ENCODE measurements at regions not wholly inside any gene's neighbourhood (a gene's known extent, or its start where the extent isn't known, plus 50 kb on each side); places are given as distances from the start of the nearest gene placed in this dataset.

DNA sequence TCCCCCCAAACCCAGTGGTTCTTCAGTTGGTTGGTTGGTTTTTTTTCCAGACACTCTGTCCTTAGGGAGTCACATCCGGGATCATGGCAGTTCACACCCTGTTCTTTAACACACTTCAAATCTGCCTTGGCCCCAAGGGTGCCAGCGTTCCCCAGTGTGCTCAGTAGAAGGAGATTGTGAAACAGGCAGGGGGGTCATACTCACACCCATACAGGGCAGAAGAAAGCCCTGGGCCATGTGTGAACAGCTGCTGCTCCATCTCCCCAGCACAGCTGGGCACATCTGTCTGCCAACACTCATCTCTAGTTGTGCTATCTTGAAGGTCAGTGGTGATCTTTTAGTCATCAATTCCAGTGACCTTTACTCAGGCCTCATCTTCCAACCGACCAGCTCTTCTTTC lies 64.4 kb upstream of the FUT8 start:
- DNase-seq (ENCODE audit: low read depth in 2 of 2, low spot score in 1 of 2), result no peak

DNA sequence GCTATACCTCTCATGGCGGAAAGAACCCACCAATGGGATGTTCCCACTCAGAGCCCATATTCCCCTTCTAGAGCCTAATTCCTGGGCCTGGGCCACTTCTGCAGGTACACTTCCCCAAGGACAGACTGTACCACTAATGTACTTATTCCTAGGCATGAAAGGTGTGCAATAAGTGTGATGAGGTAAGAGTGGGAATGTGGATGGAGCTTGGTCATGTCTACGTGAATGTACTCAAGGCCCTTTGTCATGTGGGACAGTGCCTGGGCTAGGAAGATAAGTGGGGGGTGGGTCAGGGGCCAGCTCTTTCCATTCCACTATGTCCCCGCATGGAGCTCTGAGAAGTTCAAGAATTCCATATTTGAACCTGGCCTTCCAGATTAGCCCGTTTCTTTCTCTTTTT lies 63.4 kb upstream of the FUT8 start:
- no peak for DNase-seq (ENCODE audit: low read depth in 2 of 2, low spot score in 1 of 2)

DNA sequence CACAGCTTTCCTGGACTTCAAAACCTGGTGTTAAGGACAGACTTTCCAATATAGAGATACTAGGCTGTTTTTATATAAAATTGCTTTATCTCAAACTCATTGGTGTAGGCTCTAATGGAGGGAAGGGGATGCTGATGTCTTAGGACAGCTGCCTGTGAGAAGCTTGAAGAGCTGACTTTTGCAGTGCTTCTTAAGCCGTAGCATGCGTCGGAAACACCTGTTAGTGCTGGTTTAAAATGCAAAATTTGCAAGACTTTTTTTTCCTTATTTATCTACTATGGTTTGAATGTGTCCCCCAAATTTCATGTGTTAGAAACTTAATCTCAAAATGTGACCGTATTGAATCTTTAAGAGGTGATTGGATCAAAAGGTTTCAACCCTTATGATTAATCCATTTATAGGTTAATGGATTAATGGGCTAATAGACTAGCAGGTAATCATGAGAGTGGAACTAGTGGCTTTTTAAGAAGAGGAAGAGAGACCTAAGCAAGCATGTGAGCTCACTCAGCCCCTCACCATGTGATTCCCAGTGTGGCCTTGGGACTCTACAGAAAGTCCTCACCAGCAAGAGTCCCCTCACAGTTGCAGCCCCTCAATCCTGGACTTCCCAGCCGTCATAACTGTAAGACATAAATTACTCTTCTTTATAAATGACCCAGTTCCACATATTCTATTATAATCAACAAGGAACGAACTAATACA lies 60.9 kb upstream of the FUT8 start:
- no peak for DNase-seq (ENCODE audit: low read depth in 2 of 2, low spot score in 1 of 2)

DNA sequence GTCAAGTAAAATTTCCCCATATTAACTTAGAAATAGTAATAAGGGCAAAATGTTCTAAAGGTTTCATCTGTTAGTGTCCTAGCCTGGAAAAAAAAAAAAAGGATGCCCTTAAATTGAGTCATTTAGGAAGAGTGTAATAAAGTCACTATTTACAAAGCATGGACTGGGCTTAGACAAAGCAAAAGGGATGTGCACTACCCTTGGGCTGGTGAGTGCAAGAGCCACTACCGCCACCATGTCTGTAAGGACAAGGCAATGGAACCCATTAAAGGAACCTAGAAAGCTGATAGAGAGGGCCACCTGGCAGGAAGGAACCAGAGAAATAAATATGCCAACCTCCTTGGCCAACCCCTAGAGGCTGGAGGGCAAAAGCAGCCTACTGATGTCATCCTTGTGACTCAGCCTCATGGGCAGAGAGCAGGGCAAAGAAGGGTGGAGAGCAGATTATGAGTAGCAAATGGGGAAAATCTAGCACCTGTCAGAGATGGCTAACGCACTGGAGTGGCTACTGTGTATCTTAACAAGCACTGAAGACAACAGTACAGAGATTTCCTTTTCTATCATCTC lies 59.5 kb upstream of the FUT8 start:
- no peak for DNase-seq (ENCODE audit: low read depth in 2 of 2, low spot score in 1 of 2)

DNA sequence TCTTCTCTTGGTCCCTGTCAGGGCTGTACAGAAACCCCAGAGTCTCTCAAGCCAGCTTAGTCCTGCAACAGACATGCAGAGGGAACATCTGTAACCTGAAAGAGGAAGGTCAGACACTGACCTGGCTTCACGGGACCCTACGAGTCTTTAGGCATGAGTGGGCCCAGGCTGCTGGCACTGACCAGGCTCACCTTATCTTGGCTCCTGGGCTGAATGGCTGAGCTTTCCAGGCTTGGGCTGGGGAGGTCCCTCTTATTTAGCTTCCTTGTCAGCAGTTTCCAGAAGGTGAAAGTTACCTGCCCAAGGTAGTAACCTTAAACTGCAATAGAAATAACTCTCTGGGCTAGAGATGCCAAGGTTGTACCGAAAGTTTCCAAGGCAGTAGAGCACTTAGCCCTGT lies 58.4 kb upstream of the FUT8 start:
- DNase-seq (ENCODE audit: low read depth in 2 of 2, low spot score in 1 of 2), result no peak

DNA sequence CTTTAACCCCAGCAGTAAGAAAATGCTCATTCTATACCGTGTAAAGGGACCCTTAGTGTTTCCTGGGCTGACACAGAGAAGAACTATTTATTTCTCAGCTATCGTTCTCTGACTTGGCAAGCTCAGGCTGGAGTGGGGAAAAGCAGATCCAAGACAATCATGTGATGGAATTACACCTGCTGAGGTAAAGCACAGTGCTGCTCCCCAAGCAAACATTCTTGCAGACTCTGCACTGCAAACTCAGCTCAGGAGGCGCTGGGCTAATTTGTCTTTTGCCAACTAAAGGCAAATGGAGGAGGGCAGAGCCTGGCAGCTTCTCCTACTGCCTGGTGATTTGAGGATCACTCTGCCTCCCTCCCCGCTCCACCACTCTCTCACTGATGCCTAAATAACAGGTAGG lies 57.8 kb upstream of the FUT8 start:
- no peak for DNase-seq (ENCODE audit: low read depth in 2 of 2, low spot score in 1 of 2)

DNA sequence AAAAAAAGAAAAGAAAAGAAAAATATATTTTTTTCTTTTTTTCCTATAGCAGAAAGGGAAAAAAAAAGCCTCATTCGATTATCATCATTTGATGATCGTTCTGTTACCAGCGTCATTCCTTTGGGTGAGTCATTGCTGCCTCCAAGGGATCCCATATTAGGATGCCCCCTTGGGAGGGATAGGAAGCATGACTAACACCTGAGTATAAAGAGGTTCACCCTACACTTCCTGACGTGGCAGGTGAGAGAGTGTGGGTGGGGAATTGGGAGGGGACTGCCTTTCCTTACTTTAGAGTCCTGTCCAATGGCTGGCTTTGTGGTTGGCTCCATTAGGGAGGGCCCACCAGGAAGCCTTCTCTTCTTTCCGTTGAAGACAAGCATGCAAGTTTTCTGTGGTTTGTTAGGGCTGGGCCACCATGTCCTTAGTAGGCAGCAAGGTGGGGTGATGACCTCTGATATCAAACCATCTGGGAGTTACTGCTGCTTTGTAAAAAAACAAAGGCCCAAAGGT lies 56.1 kb upstream of the FUT8 start:
- DNase-seq (ENCODE audit: low read depth in 2 of 2, low spot score in 1 of 2), result no peak

DNA sequence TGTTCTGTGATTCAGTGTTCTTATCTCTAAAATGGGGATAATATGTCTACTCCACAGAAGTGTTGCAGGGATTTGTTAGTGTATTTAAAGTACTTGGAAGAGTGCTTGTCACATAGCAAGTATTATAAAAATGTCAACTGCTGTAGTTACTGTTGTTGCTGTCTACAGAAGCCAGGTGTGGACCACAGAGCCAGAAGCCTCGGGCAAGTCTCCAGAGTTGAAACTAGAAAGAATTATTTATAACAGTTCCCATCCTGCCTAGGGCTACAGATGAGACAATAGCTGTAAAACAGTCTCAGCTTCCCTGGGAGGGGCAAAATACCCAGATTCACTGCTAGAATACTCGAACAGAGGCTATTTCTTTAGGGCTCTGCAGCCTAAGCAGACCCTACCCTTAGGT lies 55.4 kb upstream of the FUT8 start:
- DNase-seq (ENCODE audit: low read depth in 2 of 2, low spot score in 1 of 2), result no peak

DNA sequence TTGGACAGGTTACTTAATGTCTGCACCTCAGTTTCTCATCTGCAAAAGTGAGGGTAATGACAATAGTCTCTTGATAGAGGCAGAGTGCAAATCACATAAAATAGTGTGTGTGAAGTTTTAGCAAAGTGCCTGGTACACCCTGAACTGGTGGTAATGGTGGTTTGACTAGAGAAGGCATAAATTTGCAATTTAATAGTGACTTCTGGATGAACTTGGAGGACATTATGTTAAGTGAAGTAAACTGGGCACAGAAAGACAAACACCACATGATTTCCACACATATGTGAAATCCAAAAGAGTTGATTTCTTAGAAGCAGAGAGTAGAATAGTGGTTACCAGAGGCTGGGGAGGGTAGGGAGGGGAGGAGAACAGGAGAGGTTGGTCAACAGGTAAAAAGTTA lies 54.8 kb upstream of the FUT8 start:
- DNase-seq (ENCODE audit: low read depth in 2 of 2, low spot score in 1 of 2), result no peak

DNA sequence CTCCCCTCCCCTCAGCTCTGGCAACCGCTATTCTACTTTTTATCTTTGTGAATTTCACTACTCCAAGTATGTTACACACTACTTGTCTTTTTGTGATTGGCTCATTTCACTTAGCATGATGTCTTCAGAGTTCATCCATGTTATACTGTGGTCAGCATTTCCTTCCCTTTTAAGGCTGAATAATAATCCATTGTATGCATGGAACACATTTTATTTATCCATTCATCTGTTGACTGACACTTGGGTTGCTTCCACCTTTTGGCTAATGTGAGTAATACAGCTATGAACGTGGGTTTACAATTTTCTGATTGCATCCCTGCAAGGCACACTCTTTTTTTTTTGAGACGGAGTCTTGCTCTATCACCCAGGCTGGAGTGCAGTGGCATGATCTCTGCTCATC lies 53.0 kb upstream of the FUT8 start:
- no peak for DNase-seq (ENCODE audit: low read depth in 2 of 2, low spot score in 1 of 2)

DNA sequence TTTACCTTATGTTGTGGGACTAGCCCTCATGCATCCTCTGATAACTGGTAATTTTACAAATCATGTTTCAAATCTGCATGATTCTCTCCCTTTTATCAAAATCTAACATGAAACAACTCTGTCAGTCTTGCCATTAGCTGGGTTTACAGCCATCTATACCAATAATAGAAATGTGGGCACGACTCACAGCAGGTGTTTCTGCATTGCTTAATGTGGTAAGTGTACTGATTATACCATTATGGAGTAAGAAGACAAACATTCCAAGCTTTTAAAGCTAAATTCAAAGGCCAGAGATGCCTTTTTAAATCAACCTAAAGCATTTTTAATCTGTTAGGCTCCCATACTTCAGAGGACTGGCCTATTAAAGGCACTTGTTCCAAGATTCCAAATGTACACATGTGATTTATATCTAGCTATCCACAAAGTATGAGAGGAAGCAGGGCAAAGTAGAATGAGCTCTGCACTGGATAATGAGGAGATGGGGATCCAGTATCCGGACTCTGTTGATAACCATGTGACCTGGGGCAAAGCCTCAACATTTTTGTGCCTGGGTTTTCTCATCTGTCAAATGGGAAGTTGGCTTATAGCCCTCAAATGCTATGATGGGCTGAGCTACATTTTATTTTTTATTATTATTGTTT lies 52.3 kb upstream of the FUT8 start:
- DNase-seq (ENCODE audit: low read depth in 2 of 2, low spot score in 1 of 2), result no peak

DNA sequence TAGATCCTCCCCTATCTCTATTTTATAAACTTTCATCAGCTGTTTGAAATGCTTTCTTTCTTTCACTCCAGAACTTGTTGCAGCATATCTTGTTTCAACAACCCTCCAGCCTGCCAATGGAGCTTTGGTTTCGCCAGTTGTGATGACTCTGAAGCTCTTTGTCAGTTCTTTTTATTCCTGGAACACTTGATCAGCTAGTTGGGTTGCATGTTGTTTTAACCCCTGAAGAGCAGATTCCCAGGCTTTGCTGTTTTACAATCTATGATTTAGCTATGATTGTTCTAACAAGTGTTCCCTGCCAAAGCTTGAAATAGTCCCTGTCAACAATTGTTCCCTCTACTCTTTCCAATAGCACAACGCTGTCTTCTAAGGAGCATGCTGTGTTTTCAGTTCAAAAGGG lies 50.6 kb upstream of the FUT8 start:
- no peak for DNase-seq (ENCODE audit: low read depth in 2 of 2, low spot score in 1 of 2)
